Femur (tissue), 1 donor: ENCODE measurements at regions not wholly inside any gene's neighbourhood (a gene's known extent, or its start where the extent isn't known, plus 50 kb on each side); places are given as distances from the start of the nearest gene placed in this dataset.

ENCODE experiments used
- DNase-seq: peaks from one replicate; pipeline ENCODE4 v3.0.0-alpha.2; 2017

DNA sequence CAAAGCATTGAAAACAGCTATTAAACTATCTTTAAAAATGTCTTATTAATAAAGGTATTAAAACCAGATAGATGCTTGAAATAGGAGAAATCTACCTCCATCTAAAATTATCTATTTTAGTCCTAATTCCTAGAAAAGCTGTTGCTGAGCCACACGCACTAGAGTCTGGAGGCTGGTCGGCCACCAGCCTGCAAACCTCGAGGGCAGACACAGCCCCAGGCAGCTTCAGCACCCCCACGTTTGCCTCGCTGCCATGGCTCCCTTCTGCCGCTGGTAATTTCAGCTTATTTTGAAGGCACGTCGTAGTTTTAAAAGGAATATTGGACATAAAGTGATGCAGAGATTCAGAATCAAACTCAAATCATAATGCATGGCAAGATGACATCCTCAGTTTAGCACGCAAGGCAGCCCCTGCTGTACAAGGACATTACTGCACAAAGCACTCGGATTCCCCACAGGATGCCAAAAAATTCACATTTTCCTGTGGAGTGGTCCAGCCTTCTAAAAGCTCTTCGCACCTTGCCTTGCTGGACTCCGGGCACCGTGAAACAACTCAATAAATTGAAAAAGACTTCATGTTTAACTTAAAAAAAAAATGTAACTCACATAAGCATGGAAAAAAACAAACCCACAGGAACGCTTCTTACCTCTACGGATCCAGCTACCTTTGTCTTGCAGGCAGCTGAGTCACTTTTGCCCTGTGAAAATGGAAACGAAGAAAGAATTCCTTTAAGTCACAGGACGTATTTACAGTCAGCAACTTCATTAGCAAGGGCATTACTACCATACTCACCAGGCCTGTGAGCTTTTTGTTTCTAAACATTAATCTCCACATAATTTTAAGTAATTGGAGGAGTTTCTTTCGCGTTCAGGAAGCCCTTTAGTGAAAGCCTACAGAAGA, 143.4 kb upstream of the RPS6KA2 start:
- DNase-seq = peak; percentile 5

DNA sequence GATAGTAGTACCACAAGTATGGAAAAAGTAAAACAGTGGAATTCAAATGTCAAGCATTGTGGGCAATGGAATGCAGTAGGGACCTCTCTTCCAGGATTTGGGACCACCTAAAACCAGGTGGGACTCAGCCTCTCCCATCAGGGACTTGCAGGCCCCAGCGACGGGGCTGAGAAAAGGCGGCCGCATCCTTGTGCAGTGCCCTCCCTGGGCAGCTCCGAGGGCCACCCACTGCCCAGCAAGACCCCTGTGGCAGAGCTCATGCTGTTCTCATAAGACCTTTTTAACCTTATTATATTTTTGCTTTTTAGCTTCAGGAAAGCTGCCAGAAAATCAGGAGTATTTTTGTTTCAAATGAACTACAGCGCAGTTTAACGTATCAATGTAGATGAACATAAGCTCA, 142.6 kb upstream of the RPS6KA2 start:
- DNase-seq = no peak

DNA sequence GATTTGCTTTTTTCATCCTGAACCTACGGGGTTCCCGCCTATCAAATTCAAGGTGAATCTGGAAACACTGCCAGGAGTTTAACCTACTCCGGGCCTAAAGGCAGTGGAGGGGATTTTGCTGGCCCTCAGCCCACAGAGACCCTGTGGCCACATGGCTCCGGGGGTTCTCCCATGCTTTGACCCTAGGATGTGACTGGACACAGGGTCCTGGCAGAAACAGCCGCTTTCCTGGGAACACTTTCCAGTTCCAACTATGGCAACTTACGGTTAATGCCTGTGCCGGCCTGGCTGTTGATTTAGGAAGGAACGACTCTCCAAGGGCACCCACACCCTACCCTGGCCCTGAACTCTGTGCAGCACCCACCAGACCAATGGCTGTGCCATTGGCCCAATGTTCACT, 141.7 kb upstream of the RPS6KA2 start:
- DNase-seq = no peak

DNA sequence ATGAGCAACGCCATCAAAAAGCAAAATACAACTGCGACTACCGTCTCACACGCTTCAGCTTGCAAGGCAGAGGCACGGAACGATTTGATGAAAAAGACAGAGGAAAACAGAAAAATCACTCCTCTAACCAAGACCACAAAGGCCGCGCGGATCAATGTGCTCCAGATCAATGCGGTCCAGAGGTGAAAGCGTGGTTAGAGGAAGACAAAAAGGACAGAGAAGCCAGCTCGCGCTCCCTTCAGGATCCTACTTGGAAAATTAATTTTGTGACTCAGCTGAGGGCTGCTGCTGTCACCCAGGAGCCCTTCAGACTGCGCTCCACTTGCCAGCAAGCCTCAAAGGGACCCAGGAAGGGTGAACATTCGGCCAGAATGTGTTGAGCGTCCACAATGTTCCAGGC, 140.2 kb upstream of the RPS6KA2 start:
- DNase-seq = no peak

DNA sequence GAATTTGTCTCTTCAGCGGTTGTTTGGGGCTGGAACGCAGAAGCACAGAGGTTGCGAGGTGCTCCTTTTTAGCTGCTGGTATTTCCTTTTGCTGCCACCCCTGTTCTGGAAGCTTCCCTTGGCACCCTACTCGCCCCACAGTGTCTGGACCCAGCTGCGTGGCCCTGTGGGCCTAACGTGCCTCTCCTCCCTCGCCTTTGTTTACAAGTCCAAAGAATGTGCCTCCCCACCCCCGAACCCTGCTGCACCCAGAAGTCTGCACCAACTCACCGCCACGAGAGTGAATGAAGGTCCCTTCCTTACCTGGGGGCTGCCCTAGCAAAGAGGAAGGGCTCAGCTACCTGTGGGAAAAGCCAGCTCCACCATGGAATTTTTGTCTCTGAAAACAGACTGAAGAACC, 139.7 kb upstream of the RPS6KA2 start:
- no peak for DNase-seq

DNA sequence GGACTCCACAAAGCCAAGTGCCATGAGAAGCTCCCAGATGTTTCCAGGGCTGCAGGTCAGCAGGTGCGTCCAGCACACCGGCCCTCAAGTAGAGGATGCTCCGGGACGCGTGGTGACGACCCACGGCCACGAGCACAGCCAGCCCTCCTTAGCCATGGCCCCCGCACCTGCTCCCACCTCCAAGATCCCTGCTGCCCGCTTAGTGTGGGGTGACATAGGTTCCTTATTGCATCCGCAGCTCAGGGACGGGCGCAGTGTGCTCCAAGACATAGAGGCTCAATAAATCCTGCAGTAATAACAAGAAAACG, 138.1 kb upstream of the RPS6KA2 start:
- DNase-seq = no peak

DNA sequence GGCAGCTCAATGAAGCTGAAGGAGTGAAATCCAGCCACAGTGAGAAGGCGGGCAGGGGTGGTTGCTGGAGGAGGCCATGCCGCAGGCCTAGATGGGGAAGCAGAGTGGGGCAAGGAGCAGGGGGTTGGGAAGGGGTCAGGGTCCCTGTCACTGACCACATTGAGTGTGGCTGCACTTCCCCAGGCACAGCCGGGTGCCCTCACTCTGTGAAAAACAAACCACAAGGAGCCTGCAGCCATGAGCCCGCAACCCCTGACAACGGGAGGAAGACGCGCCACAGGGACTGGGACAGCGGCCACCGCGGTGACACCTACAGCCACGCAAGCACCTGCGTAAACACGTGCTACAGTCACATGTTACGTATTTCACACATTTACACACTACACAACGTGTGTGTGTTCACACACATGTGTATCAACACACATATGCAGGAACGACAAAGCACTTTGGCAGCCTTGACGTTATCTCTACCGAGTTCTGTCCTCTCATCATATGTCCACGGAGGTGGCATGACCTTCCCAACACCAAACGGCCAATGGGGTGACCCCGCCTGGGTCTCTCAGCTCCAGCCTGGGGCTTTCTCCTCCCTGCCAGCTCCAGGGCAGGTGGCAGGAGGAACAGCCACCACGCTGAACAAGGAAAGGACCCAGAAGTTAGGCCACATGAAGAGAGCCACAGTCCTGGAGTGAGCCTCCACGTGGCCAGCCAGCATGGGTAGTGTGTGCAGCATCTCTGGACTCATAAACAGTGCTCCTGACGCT, 137.6 kb upstream of the RPS6KA2 start:
- no peak for DNase-seq

DNA sequence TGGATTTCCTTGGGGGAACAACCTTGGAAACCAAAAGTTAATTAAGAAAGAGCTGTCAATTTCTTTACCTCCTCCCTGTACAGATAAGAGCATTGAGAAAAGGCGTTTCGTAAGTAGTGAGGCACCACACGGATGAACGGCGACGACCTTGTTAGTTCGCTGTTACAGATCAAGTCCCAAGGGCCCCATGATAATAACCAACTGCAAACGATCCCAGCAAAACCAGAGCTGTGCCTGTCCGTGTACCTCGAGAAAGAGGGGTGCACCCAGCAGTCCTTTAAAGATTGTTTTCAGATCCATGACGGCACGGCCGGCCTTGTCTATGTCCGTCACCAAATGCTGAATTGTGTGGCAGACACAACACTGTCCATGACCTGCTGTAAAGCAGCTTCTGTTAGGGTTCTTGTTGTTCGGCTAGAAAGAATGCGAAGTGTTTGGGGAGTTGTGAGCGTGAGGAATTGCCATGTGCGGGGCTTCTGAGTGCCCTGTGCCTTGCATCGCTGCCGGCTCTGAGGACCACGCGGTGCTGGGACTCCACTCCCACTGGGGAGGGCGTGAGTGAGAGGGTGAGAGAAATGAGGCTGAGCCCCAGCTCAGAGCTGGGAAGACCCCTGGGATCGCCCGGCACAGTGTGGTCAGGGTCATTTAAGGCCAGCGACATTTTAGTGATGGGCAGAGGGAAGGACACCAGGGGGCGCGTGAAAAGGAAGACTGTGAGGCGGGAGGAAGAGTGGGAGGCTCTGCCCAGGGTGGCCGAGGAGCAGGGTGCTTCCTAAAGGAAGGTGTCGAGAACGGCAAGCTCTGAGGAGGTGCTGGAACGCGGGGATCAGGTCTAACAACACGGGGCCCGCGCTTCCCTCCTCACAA, 136.8 kb upstream of the RPS6KA2 start:
- no peak for DNase-seq

DNA sequence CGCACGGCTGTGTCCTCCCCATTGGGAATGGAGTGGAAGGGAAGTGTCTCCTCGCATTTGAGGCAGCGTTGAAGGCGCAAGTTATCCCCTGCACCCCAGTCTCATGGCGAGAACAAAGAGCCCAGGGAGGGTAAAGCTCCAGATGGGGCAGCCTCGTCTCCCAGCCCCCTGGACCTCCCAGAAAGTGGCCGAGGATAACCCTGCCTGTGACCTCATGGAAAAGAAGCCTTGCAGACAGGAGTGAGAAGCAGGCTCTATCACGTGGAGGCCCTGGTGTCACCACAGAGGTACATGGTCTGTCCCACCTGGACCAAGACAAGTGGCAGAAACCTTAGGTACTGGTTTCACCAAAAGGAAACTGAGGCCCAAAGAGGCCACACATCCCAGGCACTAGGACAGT, 134.8 kb upstream of the RPS6KA2 start:
- no peak for DNase-seq

DNA sequence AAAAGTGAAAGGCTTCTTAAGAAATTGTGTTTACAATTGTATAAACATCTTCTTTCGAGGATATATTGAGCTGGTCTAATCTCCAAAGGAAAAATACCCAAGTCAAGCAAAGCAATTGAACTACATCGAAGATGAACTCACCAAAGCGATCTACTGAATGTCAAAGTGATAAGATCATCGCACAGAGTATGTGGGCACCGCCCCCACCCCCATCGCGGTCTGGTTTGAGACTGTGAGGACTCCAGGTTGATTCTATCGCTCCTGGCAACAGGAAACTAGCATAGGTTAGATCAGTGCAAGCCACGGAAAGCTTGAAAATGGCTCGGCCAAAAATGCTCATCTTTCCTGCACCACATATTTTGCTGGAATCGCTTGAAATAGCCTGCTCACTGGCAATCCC, 133.2 kb upstream of the RPS6KA2 start:
- DNase-seq = no peak

DNA sequence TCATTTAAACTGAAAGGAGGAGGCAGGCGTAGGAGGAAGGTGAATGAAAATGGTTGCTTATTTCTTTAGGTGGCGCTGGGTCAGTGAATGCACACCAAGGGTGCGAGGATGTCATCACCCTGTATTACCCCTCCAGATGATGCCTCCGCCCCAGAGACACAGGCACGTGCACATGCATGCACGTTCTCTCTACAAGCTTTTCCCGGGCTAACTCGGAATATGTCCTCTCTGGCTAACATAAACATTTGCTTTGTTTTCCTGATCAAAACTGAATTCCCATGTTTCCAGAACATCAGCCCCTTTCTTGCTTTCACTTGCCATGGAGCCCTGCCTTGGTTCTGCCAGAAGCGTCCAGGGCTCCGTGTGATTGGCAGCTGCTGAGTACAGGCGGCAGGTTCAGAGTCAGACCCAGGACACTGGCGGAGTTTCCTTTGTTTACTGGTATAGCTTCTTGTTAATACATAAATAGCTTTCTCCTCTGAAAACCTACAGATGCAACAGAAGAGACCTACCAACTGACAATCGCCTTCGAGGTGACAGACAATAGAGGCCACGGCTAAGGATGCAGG, 131.2 kb upstream of the RPS6KA2 start:
- no peak for DNase-seq

DNA sequence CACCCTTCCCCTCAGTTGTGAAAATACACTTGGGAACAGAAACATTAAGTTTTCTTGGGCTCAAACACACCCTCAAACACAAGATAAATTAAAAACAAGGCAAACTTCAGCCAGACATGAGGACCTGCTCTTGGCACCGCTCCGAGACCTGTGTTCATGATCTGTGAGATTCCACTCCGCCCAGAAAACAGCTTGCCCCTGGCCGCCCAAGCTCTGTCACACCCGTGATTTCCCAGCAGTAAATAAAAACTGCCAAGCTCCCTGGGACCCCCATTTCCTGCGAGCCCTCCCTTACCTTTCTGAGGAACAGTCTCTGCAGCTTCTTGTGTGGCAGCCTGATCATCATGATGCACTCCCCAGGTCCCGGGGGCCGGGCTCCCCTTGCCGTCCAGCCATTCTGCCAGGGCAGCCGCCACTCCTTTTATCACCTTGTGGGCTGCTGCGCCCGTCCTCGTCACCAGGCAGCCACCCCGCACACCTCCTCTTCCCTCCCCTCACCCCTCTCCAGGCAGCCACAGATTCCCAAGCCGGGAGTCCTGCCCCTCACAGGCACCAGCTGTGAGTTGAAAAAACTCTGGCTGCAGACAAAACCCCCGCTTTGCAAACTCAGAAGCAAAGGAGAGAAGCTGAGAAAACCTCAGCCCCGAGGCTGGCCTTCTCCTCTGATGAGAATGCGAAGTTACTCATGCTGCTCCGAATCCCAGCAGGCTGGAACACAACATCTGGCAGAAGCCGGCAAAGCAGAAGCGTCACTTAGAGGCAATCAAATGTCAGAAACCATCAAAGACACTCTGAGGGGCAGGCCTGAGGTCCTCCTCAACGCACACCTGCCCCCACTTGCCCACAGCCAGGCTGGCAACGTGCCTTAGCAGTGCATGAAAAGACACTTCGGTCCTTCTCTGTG, 130.4 kb upstream of the RPS6KA2 start:
- peak; percentile 30 for DNase-seq

DNA sequence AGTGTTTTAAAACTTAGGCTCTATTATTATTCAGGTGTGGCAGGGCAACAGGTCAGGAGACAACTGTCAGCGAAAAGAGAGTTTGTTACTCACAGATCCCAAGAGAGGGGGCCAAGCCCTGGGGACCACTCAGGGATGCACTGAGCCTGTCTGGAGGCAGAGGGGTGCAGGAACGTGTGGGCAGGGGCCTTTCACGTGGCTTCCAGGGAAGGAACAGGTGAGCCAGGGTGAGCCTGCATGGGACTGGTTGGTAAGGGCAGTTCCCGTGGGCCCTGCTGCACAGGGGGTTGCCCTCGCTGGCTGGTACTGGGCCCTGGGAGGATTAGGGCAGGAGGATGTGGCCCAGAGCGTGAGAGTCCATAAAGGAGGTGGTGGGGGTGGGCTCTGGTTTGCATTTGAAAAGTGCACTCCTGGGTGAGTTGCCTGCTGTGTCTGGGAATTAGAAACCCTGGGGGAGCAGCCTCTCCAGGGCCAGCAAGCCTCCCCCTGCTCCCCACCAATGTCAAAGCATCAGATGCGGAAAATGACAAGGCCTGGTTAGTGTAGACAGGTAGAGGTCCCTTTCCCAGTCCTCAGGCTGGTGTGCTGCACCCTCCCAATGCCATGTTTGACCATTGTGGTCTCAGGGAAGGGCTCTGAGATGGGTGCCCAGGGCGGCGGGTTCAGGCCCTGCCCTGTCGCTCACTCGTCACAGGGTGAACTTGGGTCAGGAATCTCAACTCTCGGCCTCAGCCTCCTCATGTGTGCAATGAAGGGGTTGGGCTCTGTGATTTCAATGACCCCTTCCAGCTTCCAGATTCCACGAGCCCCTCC, 127.4 kb upstream of the RPS6KA2 start:
- DNase-seq = no peak

DNA sequence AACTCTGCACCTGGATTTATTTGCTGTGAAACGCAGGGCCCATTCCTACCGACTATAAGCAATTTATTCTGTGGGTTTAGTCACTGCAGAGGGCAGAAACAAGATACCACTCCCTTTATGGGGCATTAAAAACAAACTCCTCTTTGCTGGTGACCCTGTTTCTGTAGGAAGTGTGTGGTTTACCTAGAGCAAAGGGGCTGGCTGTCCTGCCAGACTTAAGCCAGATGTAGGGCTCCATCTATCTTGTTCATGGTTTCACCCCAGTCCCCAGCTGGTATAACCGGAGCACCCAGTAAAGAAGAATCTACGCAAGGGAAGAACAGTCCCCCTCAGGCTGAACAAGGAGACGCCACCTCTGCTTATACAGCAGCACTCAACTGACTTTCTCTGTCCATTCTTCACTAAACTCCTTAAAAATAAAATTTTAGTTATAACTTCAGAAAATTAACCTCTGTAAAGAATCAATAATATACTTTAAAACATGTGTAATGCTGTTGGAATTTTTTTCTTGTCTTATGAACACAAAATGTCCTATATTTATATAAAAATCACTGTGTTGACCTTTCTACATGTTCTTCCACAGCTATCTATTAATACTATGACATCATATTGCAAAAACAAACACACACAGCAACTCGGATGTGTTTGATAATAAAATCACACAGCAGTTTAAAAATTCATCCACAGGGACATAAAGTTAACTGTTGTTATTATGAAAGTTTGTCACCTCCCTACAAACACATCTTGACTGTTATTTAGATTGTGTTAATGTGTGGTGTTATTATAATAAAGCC, 126.1 kb upstream of the RPS6KA2 start:
- no peak for DNase-seq

DNA sequence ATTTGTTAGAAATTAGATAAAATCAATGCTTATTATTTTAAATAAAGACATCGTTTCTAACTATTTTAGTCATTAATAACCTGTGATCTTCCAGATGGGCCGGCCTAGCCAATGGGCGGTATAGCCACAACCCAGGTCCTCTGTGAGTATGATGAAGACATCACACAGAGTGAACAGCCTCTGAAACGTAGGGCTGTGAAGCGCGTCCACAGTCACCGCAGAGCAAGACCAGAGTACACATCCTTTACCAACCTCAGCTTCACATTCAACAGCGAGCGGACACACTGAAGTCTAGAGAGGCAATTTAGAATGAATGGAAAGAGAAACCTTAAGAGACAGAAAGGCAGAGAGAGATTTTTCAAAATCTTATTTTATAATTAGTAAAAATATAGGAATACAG, 125.0 kb upstream of the RPS6KA2 start:
- no peak for DNase-seq

DNA sequence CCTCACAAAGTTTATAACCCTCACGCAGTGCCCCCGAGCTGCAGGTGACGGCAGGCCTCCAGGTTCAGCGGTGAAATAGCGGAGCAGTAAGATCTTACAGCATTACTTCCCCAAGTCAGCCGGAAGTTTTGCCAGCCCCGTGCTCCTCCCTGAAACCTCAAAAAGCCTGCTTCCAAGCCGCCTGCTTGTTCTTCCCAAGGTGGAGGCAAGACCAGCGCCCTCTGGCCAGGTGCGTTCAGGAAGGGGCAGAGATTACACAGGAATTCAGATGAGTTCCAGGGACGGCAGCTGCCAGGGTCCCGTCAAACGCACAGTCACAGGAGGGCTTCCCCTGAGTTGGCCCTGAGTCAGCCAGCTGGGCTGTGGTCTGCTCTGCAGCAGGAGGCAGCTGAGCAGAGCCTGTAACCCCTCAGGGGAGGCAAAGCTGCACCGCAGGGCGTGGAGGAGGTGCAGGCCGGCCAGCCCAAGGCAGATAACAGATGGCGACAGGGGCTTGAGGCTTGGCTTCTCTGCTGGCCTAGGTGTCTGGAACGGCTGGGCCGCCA, 124.1 kb upstream of the RPS6KA2 start:
- DNase-seq = peak; percentile 56

DNA sequence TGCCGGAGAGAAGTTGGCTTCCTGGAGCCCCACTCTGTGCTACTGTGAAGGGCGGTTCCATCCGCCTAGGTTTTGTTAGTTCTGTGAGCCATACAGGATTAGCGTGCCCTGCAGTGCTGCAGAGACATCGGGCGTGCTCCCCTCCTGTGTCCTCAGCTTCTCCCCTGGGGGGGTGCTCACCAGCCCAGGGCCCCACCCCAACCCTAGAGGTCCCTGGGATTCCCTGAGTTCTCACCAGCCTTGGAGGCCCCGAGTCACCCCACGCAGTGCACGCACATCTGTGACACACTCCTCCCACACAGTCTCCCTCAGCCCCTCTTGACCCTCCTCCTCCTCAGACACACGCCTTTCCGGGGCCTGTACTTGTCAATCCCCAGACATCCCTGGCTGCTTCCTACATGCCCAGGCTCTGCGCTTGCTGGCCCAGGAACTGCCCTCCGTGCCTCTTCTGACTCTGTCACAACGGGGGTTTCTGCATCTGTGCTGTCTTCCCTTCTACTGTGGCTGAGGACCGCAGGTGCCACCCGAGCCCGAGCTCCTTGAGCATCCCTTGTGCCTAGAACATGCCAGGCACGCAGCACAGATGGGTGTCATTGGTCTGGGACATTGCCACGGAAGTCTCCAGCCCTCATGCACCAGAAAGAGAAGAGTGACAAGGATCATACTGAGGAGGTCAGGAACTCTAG, 123.2 kb upstream of the RPS6KA2 start:
- no peak for DNase-seq

DNA sequence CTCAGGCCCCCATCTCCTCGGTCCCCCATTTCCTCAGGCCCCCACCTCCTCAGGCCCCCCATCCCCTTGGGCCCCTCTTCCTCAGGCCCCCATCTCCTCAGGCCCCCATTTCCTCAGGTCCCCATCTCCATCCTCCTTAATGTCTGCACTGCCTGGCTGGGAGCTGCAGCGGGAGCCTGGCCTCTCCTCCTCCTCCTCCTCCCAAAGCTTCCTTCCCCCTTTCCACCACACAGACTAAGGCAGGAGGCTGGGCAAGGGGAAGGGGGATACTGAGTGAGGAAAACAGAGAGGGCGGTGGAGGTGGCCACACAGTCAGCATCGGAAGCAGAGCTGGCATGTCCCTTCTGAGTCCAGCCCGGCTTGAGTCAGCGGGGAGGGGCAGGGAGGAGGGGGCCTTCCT, 122.6 kb upstream of the RPS6KA2 start:
- no peak for DNase-seq
